Loucy (cell line): ENCODE measurements at regions not wholly inside any gene's neighbourhood (a gene's known extent, or its start where the extent isn't known, plus 50 kb on each side); places are given as distances from the start of the nearest gene placed in this dataset.

Experiments used
- H2AFZ ChIP-seq: fragments of 200-600 bp; sonication (generic); 2 replicates; pipeline ENCODE4 v1.6.0; 2016; ENCODE audit warnings: antibody characterized with exemption, mild to moderate bottlenecking, low read length, moderate library complexity
- H3F3A ChIP-seq: fragments of 200-600 bp; 2 replicates; pipeline ENCODE4 v1.6.0; 2016; ENCODE audit warnings: antibody characterized with exemption, low read depth, mild to moderate bottlenecking
- H3K27me3 ChIP-seq: fragments of 200-600 bp; sonication (generic); 2 replicates; pipeline ENCODE4 v1.6.1; 2014; ENCODE audit warnings: low read length, mild to moderate bottlenecking; ENCODE audit not compliant: insufficient read depth, poor library complexity, severe bottlenecking
- H3K36me3 ChIP-seq: fragments of 200-600 bp; sonication (generic); 2 replicates; pipeline ENCODE4 v1.6.1; 2016; ENCODE audit warnings: low read length; ENCODE audit not compliant: insufficient read depth
- H3K4me1 ChIP-seq: fragments of 200-600 bp; sonication (generic); 2 replicates; pipeline ENCODE4 v1.5.1; 2014; ENCODE audit warnings: low read length, mild to moderate bottlenecking; ENCODE audit not compliant: insufficient read depth, poor library complexity, severe bottlenecking
- H3K4me2 ChIP-seq: fragments of 200-600 bp; sonication (generic); 2 replicates; pipeline ENCODE4 v1.6.0; 2014; ENCODE audit warnings: antibody characterized with exemption, low read length, low read depth, mild to moderate bottlenecking; ENCODE audit not compliant: poor library complexity, severe bottlenecking
- H3K4me3 ChIP-seq: fragments of 200-600 bp; sonication (generic); 2 replicates; pipeline ENCODE4 v1.5.1; 2014; ENCODE audit warnings: low read length, mild to moderate bottlenecking, mixed read lengths; ENCODE audit not compliant: poor library complexity, severe bottlenecking
- H3K79me2 ChIP-seq: fragments of 200-600 bp; sonication (generic); 2 replicates; pipeline ENCODE4 v1.6.1; 2014; ENCODE audit warnings: low read length; ENCODE audit not compliant: insufficient read depth
- H3K9ac ChIP-seq: fragments of 200-600 bp; sonication (generic); 2 replicates; pipeline ENCODE4 v1.6.0; 2014; ENCODE audit warnings: mild to moderate bottlenecking, low read depth, low read length, moderate library complexity; ENCODE audit not compliant: poor library complexity, severe bottlenecking
- H3K9me2 ChIP-seq: fragments of 200-600 bp; sonication (generic); replicated peaks from 2 replicates; pipeline ENCODE4 v1.6.1; 2016; ENCODE audit warnings: low read depth, low read length, mixed read lengths
- H3K9me3 ChIP-seq: fragments of 200-600 bp; sonication (generic); 2 replicates; pipeline ENCODE4 v1.6.1; 2014; ENCODE audit warnings: mild to moderate bottlenecking, antibody characterized with exemption, low read length, low read depth; ENCODE audit not compliant: insufficient read depth
- H4K20me1 ChIP-seq: fragments of 200-600 bp; sonication (generic); 2 replicates; pipeline ENCODE4 v1.6.0; 2014; ENCODE audit warnings: antibody characterized with exemption, low read length, mild to moderate bottlenecking; ENCODE audit not compliant: insufficient read depth, poor library complexity, severe bottlenecking
- CTCF ChIP-seq: fragments of 200-600 bp; sonication (generic); conservative IDR thresholded peaks from 2 replicates; pipeline ENCODE4 v1.5.1; 2014; ENCODE audit warnings: mild to moderate bottlenecking, antibody characterized with exemption, low read length
- EZH2phosphoT487 ChIP-seq: fragments of 200-600 bp; IDR thresholded peaks from 2 replicates; pipeline ENCODE4 v1.6.1; 2018; ENCODE audit warnings: antibody characterized with exemption, mild to moderate bottlenecking, moderate library complexity, borderline replicate concordance

GRCh38 chr10:61139592-61139953 lies 195.6 kb upstream of the RHOBTB1 start:
- H2AFZ ChIP-seq: peak overlapping the region; percentile 59; the same call in 1 of the 2 replicates

GRCh38 chr10:61138708-61139591 lies 195.0 kb upstream of the RHOBTB1 start:
- H3K27me3 ChIP-seq: no peaks in the 10 kb centered on the region
- H3K79me2 ChIP-seq: no peaks in the 10 kb centered on the region
- H2AFZ ChIP-seq: peak overlapping the region; percentile 59; the same call in 1 of the 2 replicates
- no peak overlapping the region for H3K4me3 ChIP-seq
- no peaks in the 10 kb centered on the region for H3K36me3 ChIP-seq
- no peaks in the 10 kb centered on the region for H3F3A ChIP-seq
- H3K9ac ChIP-seq: no peak overlapping the region
- no peak overlapping the region for H3K4me2 ChIP-seq
- peaks cover 18% of the 10 kb centered on the region for H3K4me1 ChIP-seq
- H3K9me2 ChIP-seq: no peaks in the 10 kb centered on the region
- no peaks in the 10 kb centered on the region for H4K20me1 ChIP-seq
- 0 out of 2 replicates have a peak, but pooled peaks cover 3% of the 10 kb centered on the region for H3K9me3 ChIP-seq
- TF ChIP-seq CTCF: no peak
- TF ChIP-seq EZH2phosphoT487: no peak

More at GRCh38 chr10:61139592-61139953, 195.6 kb upstream of the RHOBTB1 start:
- Histone ChIP-seq H3K4me2 (no peak overlapping the region), H3K9me3 (0 out of 2 replicates have a peak, but pooled peaks cover 3% of the 10 kb centered on the region), H3K79me2 (no peaks in the 10 kb centered on the region), H3K4me3 (no peak overlapping the region), H3K27me3 (no peaks in the 10 kb centered on the region), H3K9me2 (no peaks in the 10 kb centered on the region), H3K4me1 (peaks cover 18% of the 10 kb centered on the region), H3K36me3 (no peaks in the 10 kb centered on the region), H3F3A (no peaks in the 10 kb centered on the region), H3K9ac (no peak overlapping the region), H4K20me1 (no peaks in the 10 kb centered on the region)
- TF ChIP-seq EZH2phosphoT487: no peak
- TF ChIP-seq CTCF: no peak

GRCh38 chr10:61136139-61136538 lies 192.2 kb upstream of the RHOBTB1 start:
- Histone ChIP-seq H3K27me3 (no peaks in the 10 kb centered on the region), H3K4me3 (no peak overlapping the region), H3K36me3 (no peaks in the 10 kb centered on the region), H3K9me3 (no peaks in the 10 kb centered on the region), H3K9me2 (no peaks in the 10 kb centered on the region), H3K9ac (no peak overlapping the region), H3F3A (no peaks in the 10 kb centered on the region), H3K4me1 (peaks cover 18% of the 10 kb centered on the region), H3K4me2 (no peak overlapping the region), H4K20me1 (no peaks in the 10 kb centered on the region), H2AFZ (no peak overlapping the region), H3K79me2 (no peaks in the 10 kb centered on the region)
- TF ChIP-seq CTCF (no peak), EZH2phosphoT487 (no peak)
